Fibroblast of peridontal ligament (primary cell): ENCODE measurements at regions not wholly inside any gene's neighbourhood (a gene's known extent, or its start where the extent isn't known, plus 50 kb on each side); places are given as distances from the start of the nearest gene placed in this dataset.
"Not testable (repeated sequence)": the region's sequence is repeated elsewhere in the genome, so short reads cannot be mapped to it uniquely, and the experiment has no call there.

Experiments used
- DNase-seq: peaks from one replicate; pipeline ENCODE4 v3.0.0-alpha.2; 2010; ENCODE audit errors: extremely low read depth

GRCh38 chr3:164132878-164133277 lies 945.4 kb downstream of the SI start:
- no peak for DNase-seq

- no peak for DNase-seq
These were observed 964.6 kb downstream of the SI start for GRCh38 chr3:164113371-164114332.

- DNase-seq, result no peak
These were observed 981.9 kb downstream of the SI start for GRCh38 chr3:164096352-164096751.

- DNase-seq, result no peak
These were observed 982.3 kb downstream of the SI start for GRCh38 chr3:164095949-164096348.

GRCh38 chr3:164095279-164095678 lies 983.0 kb downstream of the SI start:
- no peak for DNase-seq

- DNase-seq, result no peak
These were observed 983.8 kb downstream of the SI start for GRCh38 chr3:164094546-164094945.

GRCh38 chr3:164080208-164080607 lies 998.1 kb downstream of the SI start:
- no peak for DNase-seq

GRCh38 chr3:164064298-164064697 lies 1014.0 kb downstream of the SI start:
- DNase-seq, result no peak

- no peak for DNase-seq
These were observed 1017.4 kb downstream of the SI start for GRCh38 chr3:164060923-164061322.

- no peak for DNase-seq
These were observed 1028.4 kb downstream of the SI start for GRCh38 chr3:164049847-164050246.

- DNase-seq, result no peak
These were observed 1029.8 kb downstream of the SI start for GRCh38 chr3:164048451-164048850.

GRCh38 chr3:164040991-164041390 lies 1037.3 kb downstream of the SI start:
- no peak for DNase-seq

GRCh38 chr3:164030194-164030593 lies 1048.1 kb downstream of the SI start:
- no peak for DNase-seq

GRCh38 chr3:164024786-164025185 lies 1053.5 kb downstream of the SI start:
- DNase-seq, result no peak

GRCh38 chr3:164023480-164023879 lies 1054.8 kb downstream of the SI start:
- no peak for DNase-seq

- no peak for DNase-seq
These were observed 1059.8 kb downstream of the SI start for GRCh38 chr3:164018500-164018899.

- no peak for DNase-seq
These were observed 1070.5 kb downstream of the SI start for GRCh38 chr3:164007765-164008164.

- DNase-seq, result no peak
These were observed 1074.1 kb downstream of the SI start for GRCh38 chr3:164004205-164004604.

- not testable (repeated sequence) for DNase-seq
These were observed 1075.3 kb downstream of the SI start for GRCh38 chr3:164003016-164003415.

- DNase-seq, result no peak
These were observed 1094.4 kb downstream of the SI start for GRCh38 chr3:163983940-163984339.

- no peak for DNase-seq
These were observed 1106.4 kb downstream of the SI start for GRCh38 chr3:163971861-163972260.

GRCh38 chr3:163957072-163957471 lies 1121.2 kb downstream of the SI start:
- DNase-seq, result no peak

GRCh38 chr3:163953526-163953925 lies 1124.8 kb downstream of the SI start:
- DNase-seq, result no peak

GRCh38 chr3:163952499-163952898 lies 1125.8 kb downstream of the SI start:
- no peak for DNase-seq
